VCaP (cell line): ENCODE measurements at regions not wholly inside any gene's neighbourhood (a gene's known extent, or its start where the extent isn't known, plus 50 kb on each side); places are given as distances from the start of the nearest gene placed in this dataset.
"Not testable (repeated sequence)": the region's sequence is repeated elsewhere in the genome, so short reads cannot be mapped to it uniquely, and the experiment has no call there.

Experiments
- H3K27ac ChIP-seq: fragments of 450-650 bp; 2 replicates; pipeline ENCODE4 v1.5.1; 2017
- CTCF ChIP-seq: fragments of 450-650 bp; conservative IDR thresholded peaks from 2 replicates; pipeline ENCODE4 v1.5.1; 2017; ENCODE audit warnings: mild to moderate bottlenecking, moderate library complexity

GRCh38 chr11:12585861-12586260, 88.4 kb upstream of the TEAD1 start:
- no peak for TF ChIP-seq CTCF
- H3K27ac ChIP-seq, result no peak overlapping the region

- no peak for TF ChIP-seq CTCF
- H3K27ac ChIP-seq, result no peak overlapping the region
These were observed 86.8 kb upstream of the TEAD1 start for GRCh38 chr11:12587333-12587991.

GRCh38 chr11:12591706-12592105, 82.5 kb upstream of the TEAD1 start:
- no peak for TF ChIP-seq CTCF
- H3K27ac ChIP-seq, result no peak overlapping the region

- H3K27ac ChIP-seq, result no peak overlapping the region
- TF ChIP-seq CTCF, result no peak
These were observed 81.9 kb upstream of the TEAD1 start for GRCh38 chr11:12592283-12592682.

- not testable (repeated sequence) for H3K27ac ChIP-seq
These were observed 79.0 kb upstream of the TEAD1 start for GRCh38 chr11:12595089-12595847.

- no peak for TF ChIP-seq CTCF
- no peak overlapping the region for H3K27ac ChIP-seq
These were observed 75.6 kb upstream of the TEAD1 start for GRCh38 chr11:12598330-12599256.

- H3K27ac ChIP-seq, result no peak overlapping the region
- peak; percentile 66 for TF ChIP-seq CTCF
These were observed 74.6 kb upstream of the TEAD1 start for GRCh38 chr11:12599408-12600143.
